Activated CD8-positive, alpha-beta T cell treated with anti-CD3 and anti-CD28 coated beads, Interleukin-2, amount 10 ng/mL, durations not matched to agents 7 days and 5 days (primary cell): ENCODE measurements at regions not wholly inside any gene's neighbourhood (a gene's known extent, or its start where the extent isn't known, plus 50 kb on each side); places are given as distances from the start of the nearest gene placed in this dataset.

Experiments
- ATAC-seq: fragments of 150-1000 bp; cut with Tn5 transposase; one replicate; pipeline ENCODE4 v1.10.0; 2021; ENCODE audit warnings: moderate library complexity
- CTCF ChIA-PET: fragments of 350-600 bp; sonication (Branson Sonifier 250); formaldehyde crosslinking; loops from one replicate; lab custom pipeline; 2021; ENCODE audit warnings: antibody characterized with exemption; lab: Charles Lee
- POLR2A ChIA-PET: fragments of 350-600 bp; sonication (Branson Sonifier 250); formaldehyde crosslinking; loops from one replicate; lab custom pipeline; 2021; ENCODE audit warnings: antibody characterized with exemption; lab: Charles Lee
- DNase-seq: peaks from one replicate; pipeline ENCODE4 v3.0.0-alpha.2; 2020
- H3K27ac Mint-ChIP-seq: one replicate; pipeline ENCODE4 v1.8.0; 2021; ENCODE audit warnings: mild to moderate bottlenecking, mixed read lengths
- H3K27me3 Mint-ChIP-seq: one replicate; pipeline ENCODE4 v1.8.0; 2021; ENCODE audit warnings: low read depth, mixed read lengths
- H3K36me3 Mint-ChIP-seq: one replicate; pipeline ENCODE4 v1.8.0; 2021; ENCODE audit warnings: low read depth, mixed read lengths
- H3K4me1 Mint-ChIP-seq: one replicate; pipeline ENCODE4 v1.8.0; 2021; ENCODE audit warnings: low read depth, mixed read lengths
- H3K4me3 Mint-ChIP-seq: one replicate; pipeline ENCODE4 v1.8.0; 2021; ENCODE audit warnings: mild to moderate bottlenecking, mixed read lengths
- H3K9me3 Mint-ChIP-seq: one replicate; pipeline ENCODE4 v1.8.0; 2022; ENCODE audit warnings: mixed read lengths; ENCODE audit not compliant: insufficient read depth

DNA sequence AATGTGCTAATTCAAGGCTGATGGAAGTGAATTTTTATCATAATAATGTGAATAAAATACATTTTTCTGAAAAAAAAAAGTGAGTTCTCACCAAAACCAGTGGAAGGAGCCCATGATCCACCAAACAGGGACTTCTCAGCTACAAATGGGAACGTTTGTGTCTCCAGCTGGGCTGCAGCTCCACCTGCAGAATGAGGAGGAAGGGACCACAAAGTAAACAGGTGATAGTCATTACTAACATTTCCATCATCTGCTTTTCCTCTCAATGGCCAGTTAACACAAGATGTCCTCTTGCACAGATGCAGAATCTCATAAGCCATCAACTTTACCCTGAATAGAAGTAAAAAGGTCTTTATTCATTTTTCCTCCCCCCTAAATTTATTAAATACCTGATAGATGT, 246.2 kb downstream of the MRPL39 start:
- no peak overlapping the region for H3K4me3 Mint-ChIP-seq
- ATAC-seq (no peak), DNase-seq (no peak)
- no peaks in the 10 kb centered on the region for H3K4me1 Mint-ChIP-seq
- ChIA-PET POLR2A (no interaction called here), CTCF (interaction anchor here (0.8 to 1.3 kb wide), 6 partner anchors 8 to 30 kb away, joined by 3 to 11 read pairs (median 3); no protein-coding TSS in a partner anchor)
- H3K27me3 Mint-ChIP-seq: no peaks in the 10 kb centered on the region
- no peaks in the 10 kb centered on the region for H3K36me3 Mint-ChIP-seq
- no peaks in the 10 kb centered on the region for H3K9me3 Mint-ChIP-seq
- H3K27ac Mint-ChIP-seq: no peak overlapping the region

DNA sequence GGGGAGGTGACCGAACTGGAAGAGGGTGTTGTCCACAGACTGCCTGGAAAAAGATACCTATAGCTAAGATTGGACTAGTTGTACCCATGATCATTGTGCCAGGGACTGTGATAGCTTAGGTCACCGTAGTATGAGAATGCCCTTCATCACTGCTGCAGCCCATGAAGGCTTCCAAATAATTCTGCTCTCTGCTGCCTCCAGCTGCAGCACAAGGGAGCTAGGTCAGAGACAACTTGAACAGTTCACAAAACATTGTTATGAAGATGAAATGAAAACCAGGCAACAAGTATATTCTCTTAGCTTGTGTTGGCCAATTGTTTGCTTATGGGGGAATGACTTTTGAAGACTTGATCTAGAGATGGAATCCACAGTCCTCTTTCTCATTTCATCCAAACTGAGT, 246.7 kb downstream of the MRPL39 start:
- ATAC-seq: no peak
- Mint-ChIP-seq H3K9me3 (no peaks in the 10 kb centered on the region), H3K36me3 (no peaks in the 10 kb centered on the region), H3K27ac (no peak overlapping the region), H3K4me3 (no peak overlapping the region), H3K4me1 (no peaks in the 10 kb centered on the region), H3K27me3 (no peaks in the 10 kb centered on the region)
- no peak for DNase-seq
- POLR2A ChIA-PET: no interaction called here
- CTCF ChIA-PET: interaction anchor here (0.6 to 1.6 kb wide), 7 partner anchors 8 to 1257 kb away, joined by 3 to 11 read pairs (median 3); no protein-coding TSS in a partner anchor

DNA sequence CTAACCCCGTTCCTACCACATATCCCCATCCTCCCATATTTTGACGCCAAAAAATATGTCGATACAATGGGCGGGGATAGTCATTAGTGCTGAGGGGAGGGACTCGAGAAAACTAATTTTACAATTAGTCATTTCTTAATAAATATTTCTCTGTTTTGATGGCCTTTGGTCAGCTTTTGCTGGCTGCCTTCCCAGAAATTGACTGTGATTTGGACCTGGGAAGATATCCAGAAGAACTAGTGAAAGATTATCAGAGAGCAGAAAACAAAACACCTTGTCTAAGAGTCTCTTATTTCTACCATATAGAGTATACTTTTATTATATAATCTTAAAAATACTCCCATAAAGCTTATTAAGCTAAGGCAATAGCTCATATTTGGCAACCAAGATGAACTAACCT, 247.6 kb downstream of the MRPL39 start:
- Mint-ChIP-seq H3K27me3 (no peaks in the 10 kb centered on the region), H3K4me1 (no peaks in the 10 kb centered on the region), H3K36me3 (no peaks in the 10 kb centered on the region), H3K9me3 (no peaks in the 10 kb centered on the region), H3K4me3 (no peak overlapping the region), H3K27ac (no peak overlapping the region)
- CTCF ChIA-PET: interaction anchor here (1.6 kb wide), 1 partner anchor 9 kb away, joined by 4 read pairs; no protein-coding TSS in a partner anchor
- ATAC-seq: no peak
- DNase-seq: no peak
- POLR2A ChIA-PET: no interaction called here

- H3K4me3 Mint-ChIP-seq: no peak overlapping the region
- H3K27ac Mint-ChIP-seq: no peak overlapping the region
- no peaks in the 10 kb centered on the region for H3K4me1 Mint-ChIP-seq
- ATAC-seq (peak; percentile 55), DNase-seq (peak; percentile 42)
- ChIA-PET POLR2A (no interaction called here), CTCF (interaction anchor here (0.9 to 1.6 kb wide), 3 partner anchors 19 to 36 kb away, joined by 3 to 18 read pairs (median 3); no protein-coding TSS in a partner anchor)
- H3K27me3 Mint-ChIP-seq: peaks cover 20% of the 10 kb centered on the region
- H3K9me3 Mint-ChIP-seq: no peaks in the 10 kb centered on the region
- H3K36me3 Mint-ChIP-seq: no peaks in the 10 kb centered on the region
Observed at GRCh38 chr21:25350056-25350455, 257.2 kb downstream of the MRPL39 start.

DNA sequence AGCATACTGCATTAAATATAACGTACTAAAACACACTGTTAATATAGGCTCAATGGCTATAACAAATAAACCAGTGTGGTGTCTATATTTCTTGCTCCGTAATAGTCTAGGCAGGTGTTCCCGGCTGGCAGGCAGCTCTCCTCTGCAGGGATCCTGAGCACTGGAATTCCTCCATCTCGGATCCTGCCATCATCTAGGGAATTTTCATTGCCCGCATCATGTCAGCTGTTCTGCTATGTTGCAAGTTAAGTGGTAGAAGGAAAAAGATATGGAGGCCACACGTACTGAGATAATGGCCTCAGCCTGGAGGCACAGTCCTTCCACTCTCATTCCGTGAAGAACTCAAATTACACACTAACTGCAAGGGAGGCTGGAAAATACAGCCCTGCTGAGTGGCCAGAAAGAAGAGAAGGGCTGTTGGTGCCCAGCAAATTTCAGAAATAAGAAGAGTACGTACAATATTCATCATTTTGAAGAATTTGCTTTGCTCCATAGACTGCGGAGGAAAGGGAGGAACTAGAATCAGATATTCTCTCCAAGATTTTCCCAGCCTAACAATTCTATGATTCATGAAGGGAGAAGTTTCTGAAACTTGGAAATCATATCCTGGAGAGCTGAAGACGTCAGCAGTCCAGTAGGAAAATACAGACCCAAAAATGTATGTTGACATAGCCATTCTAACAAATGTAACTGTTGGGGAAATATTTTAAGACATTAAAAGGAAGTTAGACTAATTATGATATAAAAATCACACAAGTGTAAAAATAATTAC, 263.3 kb downstream of the MRPL39 start:
- no peak overlapping the region for H3K27ac Mint-ChIP-seq
- CTCF ChIA-PET: no interaction called here
- POLR2A ChIA-PET: no interaction called here
- H3K4me3 Mint-ChIP-seq: no peak overlapping the region
- H3K9me3 Mint-ChIP-seq: no peaks in the 10 kb centered on the region
- H3K36me3 Mint-ChIP-seq: no peaks in the 10 kb centered on the region
- no peaks in the 10 kb centered on the region for H3K4me1 Mint-ChIP-seq
- ATAC-seq (no peak), DNase-seq (no peak)
- H3K27me3 Mint-ChIP-seq: peaks cover 14% of the 10 kb centered on the region

- ChIA-PET POLR2A (no interaction called here), CTCF (interaction anchor here (0.6 kb wide), 1 partner anchor 306 kb away, joined by 3 read pairs; no protein-coding TSS in a partner anchor)
- Mint-ChIP-seq H3K36me3 (no peaks in the 10 kb centered on the region), H3K4me3 (no peak overlapping the region), H3K9me3 (no peaks in the 10 kb centered on the region), H3K27me3 (peaks cover 10% of the 10 kb centered on the region), H3K27ac (no peak overlapping the region), H3K4me1 (no peaks in the 10 kb centered on the region)
- DNase-seq (no peak), ATAC-seq (no peak)
Observed at GRCh38 chr21:25342816-25343215, 264.5 kb downstream of the MRPL39 start.

DNA sequence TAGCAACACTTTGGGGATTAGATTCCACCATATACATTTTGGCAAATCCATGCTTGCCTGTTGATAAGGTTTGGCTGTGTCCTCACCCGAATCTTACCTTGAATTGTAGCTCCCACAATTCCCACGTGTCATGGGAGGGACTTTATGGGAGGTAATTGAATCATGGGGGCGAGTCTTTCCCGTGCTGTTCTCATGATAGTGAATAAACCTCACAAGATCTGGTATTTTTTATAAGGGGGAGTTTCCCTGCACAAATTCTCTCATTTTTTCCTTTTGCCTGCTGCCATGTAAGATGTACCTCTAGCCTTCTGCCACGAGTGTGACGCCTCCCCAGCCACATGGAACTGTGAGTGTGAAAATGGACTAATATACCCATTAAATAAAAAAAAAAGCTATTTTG, 265.3 kb downstream of the MRPL39 start:
- CTCF ChIA-PET: no interaction called here
- ATAC-seq (no peak), DNase-seq (no peak)
- Mint-ChIP-seq H3K27ac (no peak overlapping the region), H3K9me3 (no peaks in the 10 kb centered on the region), H3K36me3 (no peaks in the 10 kb centered on the region), H3K27me3 (peaks cover 10% of the 10 kb centered on the region), H3K4me3 (no peak overlapping the region), H3K4me1 (no peaks in the 10 kb centered on the region)
- POLR2A ChIA-PET: no interaction called here

GRCh38 chr21:25338415-25338814, 268.9 kb downstream of the MRPL39 start:
- CTCF ChIA-PET: no interaction called here
- Mint-ChIP-seq H3K27ac (no peak overlapping the region), H3K4me1 (no peaks in the 10 kb centered on the region), H3K27me3 (peaks cover 5% of the 10 kb centered on the region), H3K9me3 (no peaks in the 10 kb centered on the region), H3K36me3 (no peaks in the 10 kb centered on the region), H3K4me3 (no peak overlapping the region)
- POLR2A ChIA-PET: no interaction called here
- ATAC-seq (no peak), DNase-seq (no peak)

GRCh38 chr21:25334046-25334730, 273.1 kb downstream of the MRPL39 start:
- CTCF ChIA-PET: no interaction called here
- ATAC-seq (no peak), DNase-seq (no peak)

DNA sequence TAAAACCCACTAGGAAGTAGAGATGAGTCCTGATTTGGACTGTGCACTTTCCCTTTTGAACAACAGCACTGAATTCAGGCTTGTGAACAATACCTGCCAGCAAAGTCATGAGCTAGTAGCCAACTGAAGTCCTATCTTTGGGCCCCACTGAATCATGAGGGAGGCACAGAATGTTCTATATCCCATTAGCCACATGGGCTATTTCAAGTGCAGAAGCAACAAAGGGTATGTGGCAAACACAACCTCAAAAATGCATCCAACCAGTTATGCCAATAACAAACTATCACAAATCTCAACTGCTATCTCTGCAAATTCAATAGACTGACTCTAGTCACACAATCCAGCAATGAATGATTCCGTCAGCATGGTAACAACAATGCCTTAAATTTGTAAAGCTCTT, 276.0 kb downstream of the MRPL39 start:
- POLR2A ChIA-PET: no interaction called here

More at GRCh38 chr21:25334046-25334730, 273.1 kb downstream of the MRPL39 start:
- Mint-ChIP-seq H3K36me3 (no peaks in the 10 kb centered on the region), H3K27me3 (no peaks in the 10 kb centered on the region), H3K4me3 (no peak overlapping the region), H3K4me1 (no peaks in the 10 kb centered on the region), H3K27ac (no peak overlapping the region), H3K9me3 (no peaks in the 10 kb centered on the region)
- POLR2A ChIA-PET: no interaction called here

DNA sequence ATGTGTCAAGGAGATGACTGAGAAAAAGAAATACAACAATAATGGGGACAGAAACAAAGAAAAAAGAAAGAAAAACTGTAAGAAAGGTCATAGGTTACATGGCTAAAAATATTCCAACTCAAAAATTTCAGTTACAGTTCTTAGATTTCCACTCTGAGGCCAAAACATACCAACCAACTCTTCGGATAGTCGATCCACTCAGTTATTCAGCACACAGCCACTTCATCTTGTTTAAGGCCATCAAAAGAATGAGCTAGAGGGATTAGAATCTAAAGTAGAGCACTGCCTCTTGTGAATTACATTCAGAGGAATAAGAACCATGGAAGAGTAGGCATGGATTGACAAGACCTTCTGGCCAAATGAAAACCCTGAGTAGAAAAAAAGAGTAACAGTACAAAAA, 277.0 kb downstream of the MRPL39 start:
- H3K27me3 Mint-ChIP-seq: no peaks in the 10 kb centered on the region
- ChIA-PET POLR2A (no interaction called here), CTCF (no interaction called here)
- no peak overlapping the region for H3K27ac Mint-ChIP-seq
- H3K4me1 Mint-ChIP-seq: no peaks in the 10 kb centered on the region
- no peak overlapping the region for H3K4me3 Mint-ChIP-seq
- DNase-seq: no peak
- no peak for ATAC-seq
- no peaks in the 10 kb centered on the region for H3K36me3 Mint-ChIP-seq
- H3K9me3 Mint-ChIP-seq: no peaks in the 10 kb centered on the region

More for the DNA sequence above, 276.0 kb downstream of the MRPL39 start:
- DNase-seq (no peak), ATAC-seq (no peak)
- Mint-ChIP-seq H3K9me3 (no peaks in the 10 kb centered on the region), H3K27me3 (no peaks in the 10 kb centered on the region), H3K36me3 (no peaks in the 10 kb centered on the region), H3K27ac (no peak overlapping the region), H3K4me1 (no peaks in the 10 kb centered on the region), H3K4me3 (no peak overlapping the region)
- CTCF ChIA-PET: interaction anchor here (1.5 kb wide), 1 partner anchor 18 kb away, joined by 3 read pairs; no protein-coding TSS in a partner anchor

- Mint-ChIP-seq H3K27ac (no peak overlapping the region), H3K27me3 (no peaks in the 10 kb centered on the region), H3K4me3 (no peak overlapping the region), H3K4me1 (no peaks in the 10 kb centered on the region), H3K9me3 (no peaks in the 10 kb centered on the region), H3K36me3 (no peaks in the 10 kb centered on the region)
- ChIA-PET POLR2A (no interaction called here), CTCF (no interaction called here)
- ATAC-seq: no peak
- DNase-seq: no peak
Observed at GRCh38 chr21:25329227-25329825, 278.0 kb downstream of the MRPL39 start.
